ENCODE measurements at regions not wholly inside any gene's neighbourhood (a gene's known extent, or its start where the extent isn't known, plus 50 kb on each side); places are given as distances from the start of the nearest gene placed in this dataset.
"Not testable (repeated sequence)": the region's sequence is repeated elsewhere in the genome, so short reads cannot be mapped to it uniquely, and the experiment has no call there.

- TF ChIP-seq, protein P1, sequence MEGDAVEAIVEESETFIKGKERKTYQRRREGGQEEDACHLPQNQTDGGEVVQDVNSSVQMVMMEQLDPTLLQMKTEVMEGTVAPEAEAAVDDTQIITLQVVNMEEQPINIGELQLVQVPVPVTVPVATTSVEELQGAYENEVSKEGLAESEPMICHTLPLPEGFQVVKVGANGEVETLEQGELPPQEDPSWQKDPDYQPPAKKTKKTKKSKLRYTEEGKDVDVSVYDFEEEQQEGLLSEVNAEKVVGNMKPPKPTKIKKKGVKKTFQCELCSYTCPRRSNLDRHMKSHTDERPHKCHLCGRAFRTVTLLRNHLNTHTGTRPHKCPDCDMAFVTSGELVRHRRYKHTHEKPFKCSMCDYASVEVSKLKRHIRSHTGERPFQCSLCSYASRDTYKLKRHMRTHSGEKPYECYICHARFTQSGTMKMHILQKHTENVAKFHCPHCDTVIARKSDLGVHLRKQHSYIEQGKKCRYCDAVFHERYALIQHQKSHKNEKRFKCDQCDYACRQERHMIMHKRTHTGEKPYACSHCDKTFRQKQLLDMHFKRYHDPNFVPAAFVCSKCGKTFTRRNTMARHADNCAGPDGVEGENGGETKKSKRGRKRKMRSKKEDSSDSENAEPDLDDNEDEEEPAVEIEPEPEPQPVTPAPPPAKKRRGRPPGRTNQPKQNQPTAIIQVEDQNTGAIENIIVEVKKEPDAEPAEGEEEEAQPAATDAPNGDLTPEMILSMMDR (conservative IDR thresholded peaks at IDR 0.05; ENCODE audit: low read depth, low read length) = not testable (repeated sequence)
- TF ChIP-seq EZH2 (IDR thresholded peaks at IDR 0.05; ENCODE audit: borderline replicate concordance, low read depth, low read length, poor library complexity, severe bottlenecking) = not testable (repeated sequence)
Measured at GRCh38 chr9:41016699-41017098, 111.8 kb downstream of the FOXD4L6 start.

Measured in A673 (cell line).